ENCODE measurements at regions not wholly inside any gene's neighbourhood (a gene's known extent, or its start where the extent isn't known, plus 50 kb on each side); places are given as distances from the start of the nearest gene placed in this dataset.

- TF ChIP-seq CTCF (conservative IDR thresholded peaks at IDR 0.05; ENCODE audit: low read depth, low read length) = no peak
- no peak overlapping the region for H3K4me3 ChIP-seq (ENCODE audit: low read length)
- no peak for DNase-seq (ENCODE audit: low read depth)
Measured at GRCh38 chr9:109910671-109911518, 130.9 kb downstream of the PALM2AKAP2 start.

DNA sequence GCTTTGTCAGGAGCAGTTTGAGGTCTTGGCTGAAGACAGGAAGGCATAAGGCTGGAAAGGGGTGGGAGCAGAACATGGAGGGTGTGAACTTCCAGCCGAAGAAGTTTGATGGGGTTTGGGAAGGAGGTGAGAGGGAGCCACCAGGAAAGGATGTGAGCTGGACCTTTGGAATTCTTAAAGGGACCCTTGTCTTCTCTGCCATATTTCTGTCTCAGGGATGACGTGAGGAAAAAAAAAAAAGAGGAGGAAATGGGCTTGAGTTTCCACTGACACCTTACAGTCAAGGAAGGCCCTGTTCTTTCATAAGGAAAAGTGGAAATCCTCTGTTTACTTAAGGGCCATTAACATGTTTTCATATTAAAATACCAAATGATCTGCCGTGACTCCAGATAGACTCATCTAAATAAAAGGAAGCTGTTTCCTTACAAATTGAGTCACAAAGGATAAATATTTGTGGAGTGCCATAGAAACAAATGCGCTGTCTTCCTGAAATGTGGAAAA lies 132.1 kb downstream of the PALM2AKAP2 start:
- no peak for DNase-seq (ENCODE audit: low read depth)
- TF ChIP-seq CTCF (conservative IDR thresholded peaks at IDR 0.05; ENCODE audit: low read depth, low read length) = no peak

GRCh38 chr9:109912726-109913460 lies 132.9 kb downstream of the PALM2AKAP2 start:
- TF ChIP-seq CTCF (conservative IDR thresholded peaks at IDR 0.05; ENCODE audit: low read depth, low read length) = no peak
- peak; percentile 91 for DNase-seq (ENCODE audit: low read depth)
- H3K4me3 ChIP-seq (ENCODE audit: low read length) = no peak overlapping the region

More for the DNA sequence above, 132.1 kb downstream of the PALM2AKAP2 start:
- H3K4me3 ChIP-seq (ENCODE audit: low read length) = no peak overlapping the region

DNA sequence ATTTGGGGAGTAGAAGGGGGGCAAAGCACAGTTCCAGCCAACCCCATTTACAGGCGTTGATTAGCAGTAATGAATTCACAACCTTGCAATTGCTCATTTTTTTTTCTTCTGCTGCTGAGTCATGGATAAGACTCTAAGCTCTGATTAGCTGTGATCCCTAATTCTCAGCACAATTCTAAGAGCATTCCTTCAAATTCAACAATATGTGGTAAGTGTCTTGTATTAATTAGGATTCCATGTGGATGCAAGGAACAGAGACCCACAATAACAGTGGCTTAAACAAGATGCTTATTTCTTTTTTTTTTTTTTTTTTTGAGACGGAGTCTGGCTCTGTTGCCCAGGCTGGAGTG lies 133.4 kb downstream of the PALM2AKAP2 start:
- DNase-seq (ENCODE audit: low read depth) = no peak

DNA sequence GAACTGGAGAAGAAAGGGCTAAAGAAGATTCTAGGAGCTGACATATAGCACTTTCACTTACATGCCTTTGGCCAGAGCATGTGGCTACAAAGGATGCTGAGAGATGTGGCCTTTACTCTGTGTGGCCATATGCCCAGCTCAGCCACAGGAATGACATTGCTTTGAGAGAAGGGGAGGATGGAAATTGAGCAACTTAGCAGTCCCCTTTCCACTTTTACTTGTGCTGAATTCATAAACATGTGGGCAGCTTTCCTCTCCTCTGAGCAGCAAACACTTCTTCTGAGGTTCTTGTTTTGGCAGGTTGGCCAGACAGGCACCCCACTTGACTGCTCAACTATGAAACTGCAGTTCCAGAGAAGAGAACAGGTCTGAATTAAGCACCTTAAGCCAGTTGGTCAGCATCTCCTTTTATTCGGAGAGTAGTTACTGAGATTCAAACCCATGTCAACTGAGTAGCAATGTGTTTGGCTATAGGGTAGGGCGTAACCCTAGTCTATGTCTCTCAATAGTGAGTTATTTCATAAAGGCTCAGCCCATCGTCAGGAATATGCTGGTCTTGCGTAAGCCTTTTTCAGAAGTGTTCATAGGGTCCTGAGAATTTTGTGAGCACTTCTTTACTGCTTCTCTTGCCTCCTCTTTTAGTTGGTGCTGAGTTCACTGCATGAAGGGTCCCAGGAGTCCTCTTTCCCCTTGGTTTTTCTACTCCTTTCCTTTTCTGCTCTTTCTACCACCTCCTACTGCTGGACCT lies 134.5 kb downstream of the PALM2AKAP2 start:
- DNase-seq (ENCODE audit: low read depth) = no peak
- no peak overlapping the region for H3K4me3 ChIP-seq (ENCODE audit: low read length)
- TF ChIP-seq CTCF (conservative IDR thresholded peaks at IDR 0.05; ENCODE audit: low read depth, low read length) = no peak

More for the DNA sequence above, 133.4 kb downstream of the PALM2AKAP2 start:
- H3K4me3 ChIP-seq (ENCODE audit: low read length) = no peak overlapping the region
- no peak for TF ChIP-seq CTCF (conservative IDR thresholded peaks at IDR 0.05; ENCODE audit: low read depth, low read length)

DNA sequence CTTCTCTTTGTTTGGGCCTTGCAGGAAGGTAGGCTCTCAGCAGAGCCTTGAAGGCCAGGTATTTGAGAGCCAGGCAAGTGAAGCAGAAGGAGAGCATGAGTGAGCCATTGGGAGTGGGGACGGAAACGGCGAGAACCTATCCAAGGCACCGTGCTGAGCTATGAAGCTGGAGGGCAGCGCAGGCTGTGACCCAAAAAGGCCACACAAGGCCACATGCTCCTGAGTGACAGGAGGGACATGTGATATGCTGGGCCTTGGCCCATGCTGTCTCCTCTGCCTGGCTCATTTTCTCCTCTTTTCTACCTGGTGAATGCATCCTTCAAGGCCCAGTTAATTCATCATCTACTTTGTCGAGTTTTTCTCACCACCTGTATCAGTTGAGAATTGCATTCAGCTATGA lies 136.3 kb downstream of the PALM2AKAP2 start:
- H3K4me3 ChIP-seq (ENCODE audit: low read length) = no peak overlapping the region
- no peak for TF ChIP-seq CTCF (conservative IDR thresholded peaks at IDR 0.05; ENCODE audit: low read depth, low read length)
- no peak for DNase-seq (ENCODE audit: low read depth)
